H9 (cell line): ENCODE measurements at regions not wholly inside any gene's neighbourhood (a gene's known extent, or its start where the extent isn't known, plus 50 kb on each side); places are given as distances from the start of the nearest gene placed in this dataset.

Experiments
- DNase-seq: peaks from one replicate; pipeline ENCODE4 v3.0.0-alpha.2; 2017
- H2AFZ ChIP-seq: one replicate; pipeline ENCODE4 v1.6.1; 2013; ENCODE audit warnings: mild to moderate bottlenecking, low read length, control low read depth, moderate library complexity
- H2AK5ac ChIP-seq: 2 replicates; pipeline ENCODE4 v1.6.1; 2013; ENCODE audit warnings: low read length, control low read depth, mixed read lengths; ENCODE audit not compliant: insufficient read length
- H2BK120ac ChIP-seq: one replicate; pipeline ENCODE4 v1.6.1; 2013; ENCODE audit warnings: low read depth, mild to moderate bottlenecking, low read length, control low read depth, inconsistent platforms; ENCODE audit not compliant: poor library complexity, severe bottlenecking
- H2BK12ac ChIP-seq: 2 replicates; pipeline ENCODE4 v1.6.1; 2013; ENCODE audit warnings: low read length, control low read depth, mixed read lengths, low read depth; ENCODE audit not compliant: insufficient read length
- H2BK15ac ChIP-seq: 2 replicates; pipeline ENCODE4 v1.6.1; 2013; ENCODE audit warnings: low read depth, low read length, control low read depth
- H2BK20ac ChIP-seq: one replicate; pipeline ENCODE4 v1.6.1; 2013; ENCODE audit warnings: low read depth, mild to moderate bottlenecking, low read length, control low read depth, inconsistent platforms; ENCODE audit not compliant: poor library complexity, severe bottlenecking
- H2BK5ac ChIP-seq: 2 replicates; pipeline ENCODE4 v1.6.1; 2013; ENCODE audit warnings: low read length, control low read depth, mixed read lengths; ENCODE audit not compliant: insufficient read length
- H3K14ac ChIP-seq: 2 replicates; pipeline ENCODE4 v1.6.1; 2013; ENCODE audit warnings: low read length, control low read depth; ENCODE audit not compliant: insufficient read depth
- H3K18ac ChIP-seq: 2 replicates; pipeline ENCODE4 v1.6.1; 2013; ENCODE audit warnings: low read depth, mild to moderate bottlenecking, mixed read lengths, low read length, control low read depth; ENCODE audit not compliant: insufficient read length
- H3K23ac ChIP-seq: 2 replicates; pipeline ENCODE4 v1.6.1; 2013; ENCODE audit warnings: low read length, control low read depth, mixed read lengths, low read depth; ENCODE audit not compliant: insufficient read length
- H3K23me2 ChIP-seq: 2 replicates; pipeline ENCODE4 v1.6.1; 2013; ENCODE audit warnings: low read depth, mild to moderate bottlenecking, mixed read lengths, low read length, control low read depth; ENCODE audit not compliant: insufficient read length, poor library complexity, severe bottlenecking
- H3K27ac ChIP-seq: 2 replicates; pipeline ENCODE4 v1.5.1; 2013; ENCODE audit warnings: low read length, control low read depth, mixed read lengths, low read depth; ENCODE audit not compliant: insufficient read length
- H3K27me3 ChIP-seq: 2 replicates; pipeline ENCODE4 v1.6.1; 2013; ENCODE audit warnings: low read length, control low read depth, inconsistent platforms; ENCODE audit not compliant: insufficient read depth
- H3K4ac ChIP-seq: 2 replicates; pipeline ENCODE4 v1.6.1; 2013; ENCODE audit warnings: low read depth, mild to moderate bottlenecking, control low read depth, inconsistent platforms, low read length, moderate library complexity
- H3K4me1 ChIP-seq: 2 replicates; pipeline ENCODE4 v1.6.1; 2013; ENCODE audit warnings: low read length, control low read depth, inconsistent platforms; ENCODE audit not compliant: insufficient read depth
- H3K4me2 ChIP-seq: 2 replicates; pipeline ENCODE4 v1.6.1; 2013; ENCODE audit warnings: low read length, control low read depth, mixed read lengths; ENCODE audit not compliant: insufficient read length, insufficient read depth
- H3K56ac ChIP-seq: 2 replicates; pipeline ENCODE4 v1.6.1; 2013; ENCODE audit warnings: low read depth, mild to moderate bottlenecking, mixed read lengths, low read length, control low read depth; ENCODE audit not compliant: insufficient read length
- H3K79me1 ChIP-seq: 2 replicates; pipeline ENCODE4 v1.6.1; 2013; ENCODE audit warnings: low read depth, mild to moderate bottlenecking, moderate library complexity, low read length, control low read depth, inconsistent platforms; ENCODE audit not compliant: insufficient read depth, poor library complexity, severe bottlenecking
- H3K79me2 ChIP-seq: 2 replicates; pipeline ENCODE4 v1.6.1; 2013; ENCODE audit warnings: low read length, control low read depth, inconsistent platforms; ENCODE audit not compliant: insufficient read depth
- H3K9ac ChIP-seq: 2 replicates; pipeline ENCODE4 v1.6.1; 2013; ENCODE audit warnings: low read length, control low read depth, mixed read lengths; ENCODE audit not compliant: insufficient read length; ENCODE audit errors: extremely low read depth
- H3K9me3 ChIP-seq: one replicate; pipeline ENCODE4 v1.6.1; 2013; ENCODE audit warnings: low read depth, low read length, inconsistent platforms; ENCODE audit not compliant: control insufficient read depth
- H3T11ph ChIP-seq: one replicate; pipeline ENCODE4 v1.6.1; 2013; ENCODE audit warnings: mild to moderate bottlenecking, low read length, control low read depth, inconsistent platforms
- H4K20me1 ChIP-seq: one replicate; pipeline ENCODE4 v1.6.1; 2013; ENCODE audit not compliant: control insufficient read depth, insufficient read length, insufficient read depth
- H4K5ac ChIP-seq: 2 replicates; pipeline ENCODE4 v1.6.1; 2013; ENCODE audit warnings: low read depth, mild to moderate bottlenecking, mixed read lengths, low read length, control low read depth; ENCODE audit not compliant: insufficient read length
- H4K8ac ChIP-seq: replicated peaks from 2 replicates; pipeline ENCODE4 v1.6.1; 2013; ENCODE audit warnings: low read length, control low read depth, mixed read lengths, low read depth; ENCODE audit not compliant: insufficient read length
- H4K91ac ChIP-seq: 2 replicates; pipeline ENCODE4 v1.6.1; 2013; ENCODE audit warnings: low read depth, mild to moderate bottlenecking, moderate library complexity, mixed read lengths, low read length, control low read depth; ENCODE audit not compliant: insufficient read length
- H3K27ac Mint-ChIP-seq, 3 experiments: 2 replicates in 2 of 3; 3 replicates in 1 of 3; pipeline ENCODE4 v1.8.0; 2020 to 2021; ENCODE audit warnings: mixed read lengths in 3 of 3, mild to moderate bottlenecking in 1 of 3, moderate library complexity in 1 of 3
- H3K27me3 Mint-ChIP-seq: 2 replicates; pipeline ENCODE4 v1.8.0; 2021; ENCODE audit warnings: low read depth, mild to moderate bottlenecking, moderate library complexity, mixed read lengths
- H3K36me3 Mint-ChIP-seq, 3 experiments: 2 replicates in 2 of 3; 3 replicates in 1 of 3; pipeline ENCODE4 v1.8.0; 2020 to 2021; ENCODE audit warnings: low read depth in 3 of 3, mixed read lengths in 3 of 3; ENCODE audit not compliant: insufficient read depth in 1 of 3
- H3K4me1 Mint-ChIP-seq, 2 experiments: 2 replicates each; pipeline ENCODE4 v1.8.0; 2020; ENCODE audit warnings: mixed read lengths in 2 of 2
- H3K4me3 Mint-ChIP-seq, 2 experiments: 2 replicates in 1 of 2; 3 replicates in 1 of 2; pipeline ENCODE4 v1.8.0; 2020 to 2021; ENCODE audit warnings: mild to moderate bottlenecking in 2 of 2, mixed read lengths in 2 of 2, moderate library complexity in 1 of 2
- H3K9me3 Mint-ChIP-seq, 2 experiments: 2 replicates in 1 of 2; 3 replicates in 1 of 2; pipeline ENCODE4 v1.8.0; 2020; ENCODE audit warnings: mild to moderate bottlenecking in 2 of 2, mixed read lengths in 2 of 2, moderate library complexity in 1 of 2
- WGBS: extraction: QIAGEN DNeasy Blood & Tissue Kit; methylation state at CpG from one replicate; pipeline ENCODE4 v1.1.7; 2013; ENCODE audit warnings: missing lambda C conversion rate, low lambda C conversion rate, mixed read lengths; ENCODE audit not compliant: insufficient read length; ENCODE audit errors: extremely low coverage; 5-methylcytosine and 5-hydroxymethylcytosine counted together
- TF ChIP-seq, protein P1 (sequence below): fragments of 200-600 bp; sonication (generic); conservative IDR thresholded peaks from 3 replicates; pipeline ENCODE4 v1.8.0; 2021; ENCODE audit warnings: antibody characterized with exemption, mild to moderate bottlenecking

DNA sequence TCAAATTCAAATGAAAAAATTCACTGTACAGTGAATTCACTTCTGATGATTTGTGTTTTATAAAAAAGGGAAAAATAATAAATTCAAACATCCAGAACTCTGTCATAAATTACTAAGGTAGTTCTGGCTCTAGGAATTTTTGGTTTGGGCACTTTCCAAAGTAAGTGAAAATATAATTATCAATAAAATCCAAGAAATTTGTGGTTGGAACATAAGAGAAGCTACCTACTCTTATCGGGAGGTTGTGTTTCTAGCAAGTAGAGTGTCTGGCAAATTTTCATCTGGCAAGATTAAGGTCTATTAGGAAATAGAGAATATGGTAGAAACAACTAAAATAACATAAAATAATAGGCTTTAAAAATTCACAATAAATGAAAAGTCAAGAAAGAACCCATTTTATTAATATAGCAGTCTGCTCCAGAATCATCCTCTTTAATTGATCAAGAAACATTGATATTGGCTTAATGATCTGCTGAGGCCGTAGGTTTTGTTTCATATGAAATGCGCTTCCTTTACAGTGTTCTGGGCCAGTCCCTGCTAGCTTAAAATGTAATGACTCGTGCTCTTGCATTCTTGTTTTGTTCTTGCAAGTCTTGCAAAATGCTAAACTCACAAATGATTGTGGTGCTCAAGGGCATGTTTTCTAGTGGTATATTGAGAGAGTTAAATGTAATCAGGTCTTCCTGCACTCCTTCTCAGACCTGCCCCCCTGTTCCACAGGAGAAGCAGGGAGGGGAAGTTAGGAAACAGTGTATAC, 331.4 kb downstream of the RAPGEF2 start:
- no peak overlapping the region for H3K4me2 ChIP-seq

More for the DNA sequence above, 331.4 kb downstream of the RAPGEF2 start:
- Histone ChIP-seq H3K23ac (no peak overlapping the region), H3K9me3 (no peaks in the 10 kb centered on the region), H3K27ac (no peak overlapping the region), H2BK5ac (no peak overlapping the region), H4K5ac (no peak overlapping the region), H3K23me2 (no peaks in the 10 kb centered on the region), H3K79me2 (no peaks in the 10 kb centered on the region), H2AK5ac (no peak overlapping the region), H3K9ac (no peak overlapping the region), H2BK120ac (no peak overlapping the region), H3K56ac (no peak overlapping the region), H2BK20ac (no peak overlapping the region), H3K4ac (no peak overlapping the region), H4K20me1 (no peaks in the 10 kb centered on the region), H4K91ac (no peak overlapping the region), H4K8ac (no peak overlapping the region), H2AFZ (no peak overlapping the region), H3K4me1 (no peaks in the 10 kb centered on the region), H3K27me3 (no peaks in the 10 kb centered on the region), H3T11ph (no peak overlapping the region), H3K14ac (no peak overlapping the region), H2BK15ac (no peak overlapping the region), H3K79me1 (no peaks in the 10 kb centered on the region), H2BK12ac (no peak overlapping the region), H3K18ac (no peak overlapping the region)
- Mint-ChIP-seq H3K27me3 (peaks cover 2% of the 10 kb centered on the region; the same call in 1 of the 2 replicates), H3K36me3 (no peaks in the 10 kb centered on the region), H3K4me3 (no peak overlapping the region), H3K27ac (peak overlapping the region in 1 of 3 experiments; percentile 38; a peak in 1 of 7 replicates), H3K4me1 (no peaks in the 10 kb centered on the region), H3K9me3 (no peaks in the 10 kb centered on the region)
- DNase-seq: no peak
- TF ChIP-seq, protein P1, sequence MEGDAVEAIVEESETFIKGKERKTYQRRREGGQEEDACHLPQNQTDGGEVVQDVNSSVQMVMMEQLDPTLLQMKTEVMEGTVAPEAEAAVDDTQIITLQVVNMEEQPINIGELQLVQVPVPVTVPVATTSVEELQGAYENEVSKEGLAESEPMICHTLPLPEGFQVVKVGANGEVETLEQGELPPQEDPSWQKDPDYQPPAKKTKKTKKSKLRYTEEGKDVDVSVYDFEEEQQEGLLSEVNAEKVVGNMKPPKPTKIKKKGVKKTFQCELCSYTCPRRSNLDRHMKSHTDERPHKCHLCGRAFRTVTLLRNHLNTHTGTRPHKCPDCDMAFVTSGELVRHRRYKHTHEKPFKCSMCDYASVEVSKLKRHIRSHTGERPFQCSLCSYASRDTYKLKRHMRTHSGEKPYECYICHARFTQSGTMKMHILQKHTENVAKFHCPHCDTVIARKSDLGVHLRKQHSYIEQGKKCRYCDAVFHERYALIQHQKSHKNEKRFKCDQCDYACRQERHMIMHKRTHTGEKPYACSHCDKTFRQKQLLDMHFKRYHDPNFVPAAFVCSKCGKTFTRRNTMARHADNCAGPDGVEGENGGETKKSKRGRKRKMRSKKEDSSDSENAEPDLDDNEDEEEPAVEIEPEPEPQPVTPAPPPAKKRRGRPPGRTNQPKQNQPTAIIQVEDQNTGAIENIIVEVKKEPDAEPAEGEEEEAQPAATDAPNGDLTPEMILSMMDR: no peak
- no CpG with 5 or more reads among the region's 4 CpGs for WGBS
